ENCODE measurements at regions not wholly inside any gene's neighbourhood (a gene's known extent, or its start where the extent isn't known, plus 50 kb on each side); places are given as distances from the start of the nearest gene placed in this dataset.

DNA sequence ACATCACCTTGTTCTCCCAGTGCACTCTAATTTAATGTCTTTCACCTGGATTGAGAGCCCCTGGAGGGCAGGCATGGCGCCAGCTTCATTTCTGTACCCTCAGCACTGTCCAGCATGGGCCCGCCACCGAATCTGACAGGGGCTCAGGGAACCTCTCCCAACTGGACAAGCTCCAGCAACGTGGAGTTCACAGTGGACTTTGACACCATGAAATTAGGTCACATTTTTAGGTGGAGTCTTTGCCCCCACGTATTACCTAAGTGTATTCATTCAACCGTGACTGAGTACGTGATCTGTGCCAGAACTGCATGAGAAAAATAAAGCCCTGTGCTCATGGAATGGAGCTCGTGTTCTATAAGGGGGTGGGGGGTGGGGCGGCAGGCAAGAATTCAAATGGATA is 94.1 kb upstream of the ATP2B2 start:
- no peak for TF ChIP-seq EGR1 (IDR thresholded peaks at IDR 0.05)

DNA sequence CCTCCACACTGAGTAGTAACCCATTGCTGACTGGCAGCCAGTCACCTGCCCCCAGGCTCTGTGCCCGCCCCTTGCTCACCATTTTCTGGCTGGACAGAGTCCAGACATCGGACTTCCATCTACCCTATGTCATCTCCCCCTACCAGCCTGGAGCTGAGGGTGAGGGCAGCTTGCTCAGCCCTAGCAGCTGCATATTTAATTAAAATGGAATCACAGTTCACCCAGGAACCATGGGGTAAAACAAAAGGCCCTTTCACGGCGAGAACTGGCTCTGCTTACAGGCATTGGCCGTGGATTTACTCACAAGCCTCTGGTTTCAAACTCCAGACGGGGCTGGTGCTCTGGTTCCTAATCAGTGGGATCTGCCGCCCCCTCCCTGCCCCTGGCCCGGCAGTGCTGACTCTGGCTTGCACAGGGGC is 94.9 kb upstream of the ATP2B2 start:
- TF ChIP-seq TEAD4 (IDR thresholded peaks at IDR 0.05) (no peak), ZBTB7A (IDR thresholded peaks at IDR 0.05; ENCODE audit: low read depth) (no peak), EP300 (IDR thresholded peaks at IDR 0.05; ENCODE audit: borderline replicate concordance) (no peak), FOXM1 (IDR thresholded peaks at IDR 0.05; ENCODE audit: borderline replicate concordance, low read depth) (no peak), TCF12 (IDR thresholded peaks at IDR 0.05; ENCODE audit: low read depth) (no peak)
- TF ChIP-seq, protein P1, sequence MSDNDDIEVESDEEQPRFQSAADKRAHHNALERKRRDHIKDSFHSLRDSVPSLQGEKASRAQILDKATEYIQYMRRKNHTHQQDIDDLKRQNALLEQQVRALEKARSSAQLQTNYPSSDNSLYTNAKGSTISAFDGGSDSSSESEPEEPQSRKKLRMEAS (IDR thresholded peaks at IDR 0.05) = no peak
- TF ChIP-seq, protein P2, sequence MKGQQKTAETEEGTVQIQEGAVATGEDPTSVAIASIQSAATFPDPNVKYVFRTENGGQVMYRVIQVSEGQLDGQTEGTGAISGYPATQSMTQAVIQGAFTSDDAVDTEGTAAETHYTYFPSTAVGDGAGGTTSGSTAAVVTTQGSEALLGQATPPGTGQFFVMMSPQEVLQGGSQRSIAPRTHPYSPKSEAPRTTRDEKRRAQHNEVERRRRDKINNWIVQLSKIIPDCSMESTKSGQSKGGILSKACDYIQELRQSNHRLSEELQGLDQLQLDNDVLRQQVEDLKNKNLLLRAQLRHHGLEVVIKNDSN (IDR thresholded peaks at IDR 0.05) = no peak

DNA sequence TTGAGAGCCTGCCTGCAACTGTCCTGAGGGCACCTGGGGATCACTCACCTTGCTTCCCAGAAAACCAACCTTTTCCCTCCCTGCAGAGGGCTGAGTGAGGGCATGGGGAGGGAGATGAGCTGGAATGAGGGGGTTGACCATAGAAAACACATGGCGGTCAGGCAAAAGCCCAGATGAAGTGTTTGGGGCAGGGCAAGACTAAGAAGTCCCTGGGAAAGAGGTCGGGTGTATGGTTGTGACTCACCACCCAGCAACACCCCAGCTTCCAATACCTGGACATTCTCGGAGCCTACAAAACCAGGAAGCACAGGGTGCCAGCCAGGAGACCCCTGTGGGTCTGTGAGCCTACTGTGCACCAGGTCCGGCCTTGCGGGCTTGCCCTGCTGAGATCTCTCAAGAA is 95.3 kb upstream of the ATP2B2 start:
- TF ChIP-seq TCF12 (IDR thresholded peaks at IDR 0.05; ENCODE audit: low read depth) (no peak), CREB1 (IDR thresholded peaks at IDR 0.05; ENCODE audit: low read depth) (no peak), EGR1 (IDR thresholded peaks at IDR 0.05) (no peak), TAF1 (IDR thresholded peaks at IDR 0.05; ENCODE audit: low read depth) (no peak), YY1 (IDR thresholded peaks at IDR 0.05; ENCODE audit: low read depth) (no peak), TEAD4 (IDR thresholded peaks at IDR 0.05) (no peak), RAD21 (IDR thresholded peaks at IDR 0.05; ENCODE audit: low read depth) (no peak), EP300 (IDR thresholded peaks at IDR 0.05; ENCODE audit: borderline replicate concordance) (no peak), ZBTB7A (IDR thresholded peaks at IDR 0.05; ENCODE audit: low read depth) (no peak), NFIC (IDR thresholded peaks at IDR 0.05) (no peak), CEBPB (IDR thresholded peaks at IDR 0.05) (no peak), FOXM1 (IDR thresholded peaks at IDR 0.05; ENCODE audit: borderline replicate concordance, low read depth) (no peak)
- TF ChIP-seq, protein P1 (IDR thresholded peaks at IDR 0.05) = no peak
- TF ChIP-seq, protein P3, sequence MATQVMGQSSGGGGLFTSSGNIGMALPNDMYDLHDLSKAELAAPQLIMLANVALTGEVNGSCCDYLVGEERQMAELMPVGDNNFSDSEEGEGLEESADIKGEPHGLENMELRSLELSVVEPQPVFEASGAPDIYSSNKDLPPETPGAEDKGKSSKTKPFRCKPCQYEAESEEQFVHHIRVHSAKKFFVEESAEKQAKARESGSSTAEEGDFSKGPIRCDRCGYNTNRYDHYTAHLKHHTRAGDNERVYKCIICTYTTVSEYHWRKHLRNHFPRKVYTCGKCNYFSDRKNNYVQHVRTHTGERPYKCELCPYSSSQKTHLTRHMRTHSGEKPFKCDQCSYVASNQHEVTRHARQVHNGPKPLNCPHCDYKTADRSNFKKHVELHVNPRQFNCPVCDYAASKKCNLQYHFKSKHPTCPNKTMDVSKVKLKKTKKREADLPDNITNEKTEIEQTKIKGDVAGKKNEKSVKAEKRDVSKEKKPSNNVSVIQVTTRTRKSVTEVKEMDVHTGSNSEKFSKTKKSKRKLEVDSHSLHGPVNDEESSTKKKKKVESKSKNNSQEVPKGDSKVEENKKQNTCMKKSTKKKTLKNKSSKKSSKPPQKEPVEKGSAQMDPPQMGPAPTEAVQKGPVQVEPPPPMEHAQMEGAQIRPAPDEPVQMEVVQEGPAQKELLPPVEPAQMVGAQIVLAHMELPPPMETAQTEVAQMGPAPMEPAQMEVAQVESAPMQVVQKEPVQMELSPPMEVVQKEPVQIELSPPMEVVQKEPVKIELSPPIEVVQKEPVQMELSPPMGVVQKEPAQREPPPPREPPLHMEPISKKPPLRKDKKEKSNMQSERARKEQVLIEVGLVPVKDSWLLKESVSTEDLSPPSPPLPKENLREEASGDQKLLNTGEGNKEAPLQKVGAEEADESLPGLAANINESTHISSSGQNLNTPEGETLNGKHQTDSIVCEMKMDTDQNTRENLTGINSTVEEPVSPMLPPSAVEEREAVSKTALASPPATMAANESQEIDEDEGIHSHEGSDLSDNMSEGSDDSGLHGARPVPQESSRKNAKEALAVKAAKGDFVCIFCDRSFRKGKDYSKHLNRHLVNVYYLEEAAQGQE (IDR thresholded peaks at IDR 0.05; ENCODE audit: low read depth) = no peak
- TF ChIP-seq, protein P2 (IDR thresholded peaks at IDR 0.05) = no peak

DNA sequence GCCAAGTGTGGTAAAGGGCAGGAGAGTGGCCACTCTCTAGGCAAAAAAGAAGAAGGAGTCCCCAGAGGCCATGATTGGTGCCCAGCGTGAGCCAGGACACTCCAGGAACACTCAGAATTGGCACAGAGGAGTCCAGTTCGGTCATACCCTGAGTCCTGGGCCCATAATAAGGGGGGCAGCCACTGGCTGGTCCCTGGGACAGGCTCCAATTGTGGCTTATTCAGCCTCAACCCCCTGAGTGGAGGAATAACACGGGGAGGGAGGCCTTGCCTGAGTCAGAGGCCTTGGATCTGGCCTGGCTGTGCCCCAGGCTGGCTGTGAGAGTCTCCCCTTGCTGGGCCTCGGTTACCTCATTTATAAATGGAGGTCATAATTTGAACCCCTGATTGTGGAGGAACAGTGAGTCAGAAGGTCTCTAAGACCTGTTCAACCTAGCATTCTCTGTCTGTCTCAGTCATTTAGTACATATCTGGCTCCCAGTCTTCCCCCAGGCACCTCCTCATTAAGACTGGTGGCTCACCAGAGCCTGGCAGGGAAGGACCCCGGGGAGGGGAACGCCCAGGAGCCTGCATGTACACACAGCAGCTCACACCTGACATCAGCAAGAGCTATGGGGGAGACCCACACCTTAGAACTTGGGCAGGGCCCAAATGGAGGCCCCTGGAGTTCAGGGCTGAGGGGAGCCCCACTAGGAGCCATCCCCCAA is 95.9 kb upstream of the ATP2B2 start:
- TF ChIP-seq EP300 (IDR thresholded peaks at IDR 0.05; ENCODE audit: borderline replicate concordance) = no peak
- TF ChIP-seq, protein P2 (IDR thresholded peaks at IDR 0.05) = no peak
- no peak for TF ChIP-seq EGR1 (IDR thresholded peaks at IDR 0.05)
- no peak for TF ChIP-seq TAF1 (IDR thresholded peaks at IDR 0.05; ENCODE audit: low read depth)
- TF ChIP-seq CEBPB (IDR thresholded peaks at IDR 0.05) = no peak
- TF ChIP-seq NFIC (IDR thresholded peaks at IDR 0.05) = no peak
- TF ChIP-seq YY1 (IDR thresholded peaks at IDR 0.05; ENCODE audit: low read depth) = no peak
- no peak for TF ChIP-seq ZBTB7A (IDR thresholded peaks at IDR 0.05; ENCODE audit: low read depth)
- TF ChIP-seq RAD21 (IDR thresholded peaks at IDR 0.05; ENCODE audit: low read depth) = no peak
- no peak for TF ChIP-seq FOXM1 (IDR thresholded peaks at IDR 0.05; ENCODE audit: borderline replicate concordance, low read depth)
- no peak for TF ChIP-seq TCF12 (IDR thresholded peaks at IDR 0.05; ENCODE audit: low read depth)
- TF ChIP-seq, protein P3 (IDR thresholded peaks at IDR 0.05; ENCODE audit: low read depth) = no peak
- TF ChIP-seq TEAD4 (IDR thresholded peaks at IDR 0.05) = no peak

DNA sequence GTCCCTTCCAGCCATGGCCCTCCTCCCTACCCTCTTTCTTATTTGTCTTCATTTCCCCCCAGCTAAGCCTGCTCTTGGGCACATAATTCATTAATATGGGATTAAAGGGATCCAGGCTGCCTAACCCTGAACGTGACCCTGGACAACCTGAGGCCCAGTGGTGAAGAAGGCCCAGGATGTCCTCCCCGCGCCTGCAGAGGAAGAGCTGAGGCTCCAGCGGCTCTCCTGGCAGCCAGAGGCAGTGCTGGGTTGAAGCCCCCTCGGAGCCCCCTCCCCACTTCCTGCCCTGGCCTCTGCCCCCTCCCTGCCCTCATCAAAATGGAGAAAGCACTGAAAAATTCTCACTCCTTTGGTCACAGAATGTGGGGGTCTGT is 96.5 kb upstream of the ATP2B2 start:
- no peak for TF ChIP-seq TAF1 (IDR thresholded peaks at IDR 0.05; ENCODE audit: low read depth)
- TF ChIP-seq, protein P3 (IDR thresholded peaks at IDR 0.05; ENCODE audit: low read depth) = no peak
- no peak for TF ChIP-seq ZBTB7A (IDR thresholded peaks at IDR 0.05; ENCODE audit: low read depth)
- TF ChIP-seq CREB1 (IDR thresholded peaks at IDR 0.05; ENCODE audit: low read depth) = no peak
- TF ChIP-seq TCF12 (IDR thresholded peaks at IDR 0.05; ENCODE audit: low read depth) = no peak
- TF ChIP-seq, protein P2 (IDR thresholded peaks at IDR 0.05) = no peak
- TF ChIP-seq RAD21 (IDR thresholded peaks at IDR 0.05; ENCODE audit: low read depth) = no peak
- no peak for TF ChIP-seq EP300 (IDR thresholded peaks at IDR 0.05; ENCODE audit: borderline replicate concordance)
- no peak for TF ChIP-seq CEBPB (IDR thresholded peaks at IDR 0.05)
- TF ChIP-seq FOXM1 (IDR thresholded peaks at IDR 0.05; ENCODE audit: borderline replicate concordance, low read depth) = no peak
- TF ChIP-seq TEAD4 (IDR thresholded peaks at IDR 0.05) = no peak
- TF ChIP-seq EGR1 (IDR thresholded peaks at IDR 0.05) = no peak
- TF ChIP-seq, protein P1 (IDR thresholded peaks at IDR 0.05) = no peak
- no peak for TF ChIP-seq YY1 (IDR thresholded peaks at IDR 0.05; ENCODE audit: low read depth)
